K562 (cell line): ENCODE measurements at regions not wholly inside any gene's neighbourhood (a gene's known extent, or its start where the extent isn't known, plus 50 kb on each side); places are given as distances from the start of the nearest gene placed in this dataset.

ENCODE experiments used
- CAMTA2 ChIP-seq: fragments of 250-450 bp; sonication (Bioruptor Pico); conservative IDR thresholded peaks from 2 replicates; pipeline ENCODE4 v1.5.1; 2022
- CEBPB ChIP-seq: fragments of 450-650 bp; IDR thresholded peaks from 2 replicates; pipeline ENCODE4 v1.6.1; 2016; ENCODE audit warnings: missing genetic modification characterization, missing compliant biosample characterization
- ESRRA ChIP-seq: fragments of 450-650 bp; IDR thresholded peaks from 2 replicates; pipeline ENCODE4 v1.6.1; 2014; ENCODE audit warnings: low read depth, mild to moderate bottlenecking, moderate library complexity, borderline replicate concordance
- ETV1 ChIP-seq: fragments of 450-650 bp; conservative IDR thresholded peaks from 2 replicates; pipeline ENCODE4 v1.6.1; 2016; ENCODE audit warnings: missing genetic modification characterization, control low read depth, low read depth, missing compliant biosample characterization
- HIVEP1 ChIP-seq: fragments of 250-450 bp; sonication (Bioruptor Pico); IDR thresholded peaks from 2 replicates; pipeline ENCODE4 v1.4.0; 2020; ENCODE audit warnings: mild to moderate bottlenecking
- KDM2B ChIP-seq: fragments of 250-450 bp; sonication (Bioruptor Pico); IDR thresholded peaks from 2 replicates; pipeline ENCODE4 v1.8.0; 2021; ENCODE audit warnings: mild to moderate bottlenecking, moderate library complexity
- NCOA6 ChIP-seq: fragments of 450-650 bp; IDR thresholded peaks from 2 replicates; pipeline ENCODE4 v1.6.1; 2017; ENCODE audit warnings: mild to moderate bottlenecking
- NEUROD1 ChIP-seq: fragments of 150-350 bp; IDR thresholded peaks from 2 replicates; pipeline ENCODE4 v1.6.1; 2014; ENCODE audit warnings: borderline replicate concordance, low read length, low read depth; ENCODE audit not compliant: partially characterized antibody
- NFYB ChIP-seq: IDR thresholded peaks from 2 replicates; pipeline ENCODE4 v1.6.1; 2011; ENCODE audit warnings: mild to moderate bottlenecking, moderate library complexity; ENCODE audit not compliant: insufficient read length; ENCODE audit errors: extremely low read depth
- PHF21A ChIP-seq: fragments of 450-650 bp; IDR thresholded peaks from 2 replicates; pipeline ENCODE4 v1.6.1; 2017; ENCODE audit warnings: low read depth, borderline replicate concordance
- TAF7 ChIP-seq: fragments of 450-650 bp; IDR thresholded peaks from 2 replicates; pipeline ENCODE4 v1.6.1; 2016; ENCODE audit warnings: missing genetic modification characterization, missing compliant biosample characterization
- TF ChIP-seq, protein P1 (sequence below), 2 experiments: fragments of 450-650 bp; formaldehyde crosslinking in 1 of 2; IDR thresholded peaks; 2 replicates each; pipeline versions ENCODE4 v1.4.0 to v1.6.1; 2014 to 2020; ENCODE audit warnings: mild to moderate bottlenecking in 2 of 2, borderline replicate concordance in 1 of 2, low read depth in 1 of 2
- TF ChIP-seq, protein P2 (sequence below): sonication (generic); formaldehyde crosslinking; IDR thresholded peaks from 2 replicates; pipeline ENCODE4 v1.8.0; 2022; ENCODE audit warnings: mild to moderate bottlenecking, missing genetic modification reagents
- TF ChIP-seq, protein P3 (sequence below): fragments of 200-400 bp; formaldehyde crosslinking; IDR thresholded peaks from 2 replicates; pipeline ENCODE4 v1.6.1; 2017; ENCODE audit warnings: mild to moderate bottlenecking, low read depth, low read length, moderate library complexity

DNA sequence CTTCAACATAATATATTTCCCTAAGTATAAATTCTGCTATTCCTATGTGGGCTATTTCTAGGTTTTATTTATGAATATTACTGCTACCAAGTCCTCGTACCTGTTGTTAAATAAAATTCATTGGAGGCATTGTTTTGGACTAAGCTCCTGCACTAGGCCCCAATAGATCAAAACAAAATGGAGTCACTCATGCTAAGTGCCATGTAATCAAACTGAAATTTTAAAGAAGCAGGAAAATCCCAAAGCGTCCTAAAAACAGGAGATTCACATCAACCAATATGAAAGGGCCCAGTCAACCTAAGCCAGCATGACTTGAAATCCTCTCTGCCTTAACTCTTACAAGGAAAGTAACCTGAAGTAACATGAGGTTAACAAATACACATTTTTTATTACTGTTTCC, 743.2 kb downstream of the TRAM1L1 start (continued):
- TF ChIP-seq, protein P1, sequence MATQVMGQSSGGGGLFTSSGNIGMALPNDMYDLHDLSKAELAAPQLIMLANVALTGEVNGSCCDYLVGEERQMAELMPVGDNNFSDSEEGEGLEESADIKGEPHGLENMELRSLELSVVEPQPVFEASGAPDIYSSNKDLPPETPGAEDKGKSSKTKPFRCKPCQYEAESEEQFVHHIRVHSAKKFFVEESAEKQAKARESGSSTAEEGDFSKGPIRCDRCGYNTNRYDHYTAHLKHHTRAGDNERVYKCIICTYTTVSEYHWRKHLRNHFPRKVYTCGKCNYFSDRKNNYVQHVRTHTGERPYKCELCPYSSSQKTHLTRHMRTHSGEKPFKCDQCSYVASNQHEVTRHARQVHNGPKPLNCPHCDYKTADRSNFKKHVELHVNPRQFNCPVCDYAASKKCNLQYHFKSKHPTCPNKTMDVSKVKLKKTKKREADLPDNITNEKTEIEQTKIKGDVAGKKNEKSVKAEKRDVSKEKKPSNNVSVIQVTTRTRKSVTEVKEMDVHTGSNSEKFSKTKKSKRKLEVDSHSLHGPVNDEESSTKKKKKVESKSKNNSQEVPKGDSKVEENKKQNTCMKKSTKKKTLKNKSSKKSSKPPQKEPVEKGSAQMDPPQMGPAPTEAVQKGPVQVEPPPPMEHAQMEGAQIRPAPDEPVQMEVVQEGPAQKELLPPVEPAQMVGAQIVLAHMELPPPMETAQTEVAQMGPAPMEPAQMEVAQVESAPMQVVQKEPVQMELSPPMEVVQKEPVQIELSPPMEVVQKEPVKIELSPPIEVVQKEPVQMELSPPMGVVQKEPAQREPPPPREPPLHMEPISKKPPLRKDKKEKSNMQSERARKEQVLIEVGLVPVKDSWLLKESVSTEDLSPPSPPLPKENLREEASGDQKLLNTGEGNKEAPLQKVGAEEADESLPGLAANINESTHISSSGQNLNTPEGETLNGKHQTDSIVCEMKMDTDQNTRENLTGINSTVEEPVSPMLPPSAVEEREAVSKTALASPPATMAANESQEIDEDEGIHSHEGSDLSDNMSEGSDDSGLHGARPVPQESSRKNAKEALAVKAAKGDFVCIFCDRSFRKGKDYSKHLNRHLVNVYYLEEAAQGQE (IDR thresholded peaks at IDR 0.05; ENCODE audit: borderline replicate concordance): no peak
- TF ChIP-seq, protein P1 (CRISPR knock-in tag; IDR thresholded peaks at IDR 0.05; ENCODE audit: low read depth): no peak
- TF ChIP-seq ETV1 (tag): no peak
- no peak for TF ChIP-seq NEUROD1
- no peak for TF ChIP-seq ESRRA
- TF ChIP-seq TAF7: peak; percentile 18; the same call in 1 of the 2 replicates
- TF ChIP-seq NCOA6: no peak
- TF ChIP-seq, protein P2, sequence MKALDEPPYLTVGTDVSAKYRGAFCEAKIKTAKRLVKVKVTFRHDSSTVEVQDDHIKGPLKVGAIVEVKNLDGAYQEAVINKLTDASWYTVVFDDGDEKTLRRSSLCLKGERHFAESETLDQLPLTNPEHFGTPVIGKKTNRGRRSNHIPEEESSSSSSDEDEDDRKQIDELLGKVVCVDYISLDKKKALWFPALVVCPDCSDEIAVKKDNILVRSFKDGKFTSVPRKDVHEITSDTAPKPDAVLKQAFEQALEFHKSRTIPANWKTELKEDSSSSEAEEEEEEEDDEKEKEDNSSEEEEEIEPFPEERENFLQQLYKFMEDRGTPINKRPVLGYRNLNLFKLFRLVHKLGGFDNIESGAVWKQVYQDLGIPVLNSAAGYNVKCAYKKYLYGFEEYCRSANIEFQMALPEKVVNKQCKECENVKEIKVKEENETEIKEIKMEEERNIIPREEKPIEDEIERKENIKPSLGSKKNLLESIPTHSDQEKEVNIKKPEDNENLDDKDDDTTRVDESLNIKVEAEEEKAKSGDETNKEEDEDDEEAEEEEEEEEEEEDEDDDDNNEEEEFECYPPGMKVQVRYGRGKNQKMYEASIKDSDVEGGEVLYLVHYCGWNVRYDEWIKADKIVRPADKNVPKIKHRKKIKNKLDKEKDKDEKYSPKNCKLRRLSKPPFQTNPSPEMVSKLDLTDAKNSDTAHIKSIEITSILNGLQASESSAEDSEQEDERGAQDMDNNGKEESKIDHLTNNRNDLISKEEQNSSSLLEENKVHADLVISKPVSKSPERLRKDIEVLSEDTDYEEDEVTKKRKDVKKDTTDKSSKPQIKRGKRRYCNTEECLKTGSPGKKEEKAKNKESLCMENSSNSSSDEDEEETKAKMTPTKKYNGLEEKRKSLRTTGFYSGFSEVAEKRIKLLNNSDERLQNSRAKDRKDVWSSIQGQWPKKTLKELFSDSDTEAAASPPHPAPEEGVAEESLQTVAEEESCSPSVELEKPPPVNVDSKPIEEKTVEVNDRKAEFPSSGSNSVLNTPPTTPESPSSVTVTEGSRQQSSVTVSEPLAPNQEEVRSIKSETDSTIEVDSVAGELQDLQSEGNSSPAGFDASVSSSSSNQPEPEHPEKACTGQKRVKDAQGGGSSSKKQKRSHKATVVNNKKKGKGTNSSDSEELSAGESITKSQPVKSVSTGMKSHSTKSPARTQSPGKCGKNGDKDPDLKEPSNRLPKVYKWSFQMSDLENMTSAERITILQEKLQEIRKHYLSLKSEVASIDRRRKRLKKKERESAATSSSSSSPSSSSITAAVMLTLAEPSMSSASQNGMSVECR (CRISPR knock-in tag): no peak
- no peak for TF ChIP-seq HIVEP1
- TF ChIP-seq KDM2B (CRISPR knock-in tag): no peak
- TF ChIP-seq CAMTA2 (CRISPR knock-in tag): no peak
- TF ChIP-seq, protein P3, sequence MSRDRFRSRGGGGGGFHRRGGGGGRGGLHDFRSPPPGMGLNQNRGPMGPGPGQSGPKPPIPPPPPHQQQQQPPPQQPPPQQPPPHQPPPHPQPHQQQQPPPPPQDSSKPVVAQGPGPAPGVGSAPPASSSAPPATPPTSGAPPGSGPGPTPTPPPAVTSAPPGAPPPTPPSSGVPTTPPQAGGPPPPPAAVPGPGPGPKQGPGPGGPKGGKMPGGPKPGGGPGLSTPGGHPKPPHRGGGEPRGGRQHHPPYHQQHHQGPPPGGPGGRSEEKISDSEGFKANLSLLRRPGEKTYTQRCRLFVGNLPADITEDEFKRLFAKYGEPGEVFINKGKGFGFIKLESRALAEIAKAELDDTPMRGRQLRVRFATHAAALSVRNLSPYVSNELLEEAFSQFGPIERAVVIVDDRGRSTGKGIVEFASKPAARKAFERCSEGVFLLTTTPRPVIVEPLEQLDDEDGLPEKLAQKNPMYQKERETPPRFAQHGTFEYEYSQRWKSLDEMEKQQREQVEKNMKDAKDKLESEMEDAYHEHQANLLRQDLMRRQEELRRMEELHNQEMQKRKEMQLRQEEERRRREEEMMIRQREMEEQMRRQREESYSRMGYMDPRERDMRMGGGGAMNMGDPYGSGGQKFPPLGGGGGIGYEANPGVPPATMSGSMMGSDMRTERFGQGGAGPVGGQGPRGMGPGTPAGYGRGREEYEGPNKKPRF: no peak
- TF ChIP-seq CEBPB (tag): no peak
- TF ChIP-seq PHF21A: no peak
- no peak for TF ChIP-seq NFYB
